GM19351 (cell line): ENCODE measurements at regions not wholly inside any gene's neighbourhood (a gene's known extent, or its start where the extent isn't known, plus 50 kb on each side); places are given as distances from the start of the nearest gene placed in this dataset.

Experiments used
- ATAC-seq: cut with Tn5 transposase; IDR thresholded peaks from one replicate; pipeline ENCODE4 v1.9.1; 2021; ENCODE audit warnings: mild to moderate bottlenecking, moderate library complexity; ENCODE audit not compliant: unreplicated experiment

- ATAC-seq: no peak
Measured at GRCh38 chr4:62923783-62924182, 1485.5 kb downstream of the TECRL start.

- no peak for ATAC-seq
Measured at GRCh38 chr4:62917649-62918048, 1491.6 kb downstream of the TECRL start.

- ATAC-seq: no peak
Measured at GRCh38 chr4:62914758-62915157, 1494.5 kb downstream of the TECRL start.

- no peak for ATAC-seq
Measured at GRCh38 chr4:62913065-62913464, 1496.2 kb downstream of the TECRL start.

GRCh38 chr4:62912531-62912930, 1496.7 kb downstream of the TECRL start:
- no peak for ATAC-seq

GRCh38 chr4:62909238-62909637, 1500.0 kb downstream of the TECRL start:
- ATAC-seq: no peak

- ATAC-seq: no peak
Measured at GRCh38 chr4:62901101-62901500, 1508.1 kb downstream of the TECRL start.

DNA sequence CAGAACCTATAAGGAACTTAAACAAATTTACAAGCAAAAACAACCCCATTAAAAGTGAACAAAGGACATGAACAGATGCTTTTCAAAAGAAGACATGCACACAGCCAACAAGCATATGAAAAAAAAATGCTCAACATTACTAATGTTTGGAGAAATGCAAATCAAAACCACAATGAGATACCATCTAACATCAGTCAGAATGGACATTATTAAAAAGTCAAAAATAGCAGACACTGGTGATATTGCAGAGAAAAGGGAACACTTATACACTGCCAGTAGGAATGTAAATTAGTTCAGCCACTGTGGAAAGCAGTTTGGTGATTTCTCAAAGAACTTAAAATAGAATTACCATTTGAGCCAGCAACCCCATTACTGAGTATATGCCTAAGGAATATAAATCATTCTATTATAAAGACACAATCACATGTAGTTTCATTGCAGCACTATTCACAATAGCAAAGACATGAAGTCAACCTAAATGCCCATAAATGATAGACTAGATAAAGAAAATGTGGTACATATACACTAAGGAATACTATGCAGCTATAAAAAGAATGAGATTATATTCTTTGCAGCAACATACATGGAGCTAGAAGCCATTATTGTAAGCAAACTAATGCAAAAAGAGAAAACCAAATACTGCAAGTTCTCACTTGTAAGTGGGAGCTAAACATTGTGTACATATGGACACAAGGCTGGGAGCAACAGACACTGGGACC, 1509.4 kb downstream of the TECRL start:
- no peak for ATAC-seq

- ATAC-seq: no peak
Measured at GRCh38 chr4:62898115-62898514, 1511.1 kb downstream of the TECRL start.

DNA sequence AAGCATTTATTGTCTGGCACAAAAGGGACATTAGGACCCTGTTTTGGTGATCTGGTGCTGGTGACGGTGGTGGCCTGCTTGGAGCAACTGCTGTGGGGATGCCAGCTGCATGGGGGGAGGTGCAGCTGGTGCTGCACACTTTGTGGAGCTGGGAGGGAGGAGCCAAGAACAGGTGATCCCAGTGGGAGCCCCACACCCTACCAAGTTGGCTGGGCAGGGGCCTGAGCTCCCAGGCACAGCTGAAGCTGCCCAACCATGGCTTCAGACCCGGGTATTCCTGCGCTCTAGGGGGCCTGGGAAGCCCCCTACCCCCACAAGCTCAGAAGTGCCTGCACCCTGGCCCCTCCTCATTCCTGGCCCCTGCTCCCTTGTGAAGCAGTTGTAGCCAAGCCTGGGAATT, 1512.5 kb downstream of the TECRL start:
- ATAC-seq: no peak

DNA sequence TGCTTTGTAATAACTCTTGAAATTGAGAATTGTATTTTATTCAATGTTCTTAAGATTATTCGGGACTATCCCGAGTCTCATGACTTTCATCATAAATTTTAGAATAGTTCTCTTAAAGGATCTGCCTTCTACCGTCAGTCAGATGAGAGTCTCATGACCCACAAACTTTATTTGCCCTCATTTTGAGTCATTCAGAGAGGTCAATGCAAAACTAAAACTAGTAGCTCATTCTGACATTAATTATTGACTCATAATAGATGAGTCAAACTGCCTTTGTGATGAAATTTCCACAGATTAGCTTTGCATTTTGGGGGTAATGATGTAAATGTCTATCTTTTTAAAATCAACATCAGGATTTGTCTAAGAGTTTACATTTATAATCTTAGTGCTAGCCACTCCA, 1527.3 kb downstream of the TECRL start:
- ATAC-seq: no peak

- no peak for ATAC-seq
Measured at GRCh38 chr4:62881210-62881609, 1528.0 kb downstream of the TECRL start.

DNA sequence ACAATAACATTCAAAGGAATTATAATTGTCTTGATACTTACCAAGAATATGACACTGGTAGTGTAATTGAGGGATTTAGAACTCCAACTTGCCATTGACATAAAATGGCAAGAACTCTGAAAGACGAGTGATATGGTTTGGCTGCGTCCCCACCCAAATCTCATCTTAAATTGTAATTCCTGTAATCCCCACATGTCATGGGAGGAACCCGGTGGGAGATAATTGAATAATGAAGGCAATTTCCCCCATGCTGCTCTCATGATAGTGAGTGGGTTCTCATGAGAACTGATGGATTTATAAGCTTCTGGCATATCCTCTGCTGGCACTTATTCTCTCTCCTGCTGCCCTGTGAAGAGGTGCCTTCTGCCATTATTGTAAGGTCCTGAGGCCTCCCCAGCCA, 1536.4 kb downstream of the TECRL start:
- no peak for ATAC-seq

DNA sequence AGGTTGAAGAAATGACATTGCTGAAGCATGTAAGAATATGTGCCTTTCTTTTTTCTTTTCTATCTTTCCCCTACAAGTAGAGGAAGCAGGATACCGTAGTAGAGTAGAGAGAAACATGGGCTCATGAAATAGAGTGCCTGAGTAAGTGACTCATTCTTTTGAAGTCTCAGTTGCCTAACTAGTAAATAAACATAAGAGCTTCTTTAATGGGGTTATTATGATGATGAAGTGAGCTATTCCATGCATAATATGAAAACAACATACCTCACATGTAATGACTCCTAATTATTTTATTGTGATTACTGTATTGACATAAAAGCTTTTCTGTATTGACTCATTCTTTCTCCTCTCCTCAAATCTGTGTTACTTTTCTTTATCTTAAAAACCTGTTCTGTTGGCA, 1538.2 kb downstream of the TECRL start:
- no peak for ATAC-seq

DNA sequence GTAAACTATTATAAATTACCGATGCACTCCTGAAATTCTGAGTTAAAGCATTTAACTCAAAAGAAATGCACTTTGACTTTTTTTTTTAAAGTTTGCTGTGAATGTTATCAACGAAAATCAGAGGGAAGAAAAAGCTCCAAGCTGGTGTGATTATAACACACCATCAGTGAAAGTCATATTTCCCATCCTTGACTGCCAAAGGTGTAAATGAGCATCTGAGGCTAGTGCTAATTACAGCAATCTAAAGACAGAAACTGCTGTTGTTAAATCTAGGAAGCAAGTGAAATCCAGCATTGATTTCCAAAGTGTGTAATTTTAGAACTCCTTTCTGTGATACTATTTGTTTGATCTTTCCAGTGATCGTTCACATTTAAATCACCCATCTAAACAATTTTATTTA, 1538.8 kb downstream of the TECRL start:
- ATAC-seq: no peak

DNA sequence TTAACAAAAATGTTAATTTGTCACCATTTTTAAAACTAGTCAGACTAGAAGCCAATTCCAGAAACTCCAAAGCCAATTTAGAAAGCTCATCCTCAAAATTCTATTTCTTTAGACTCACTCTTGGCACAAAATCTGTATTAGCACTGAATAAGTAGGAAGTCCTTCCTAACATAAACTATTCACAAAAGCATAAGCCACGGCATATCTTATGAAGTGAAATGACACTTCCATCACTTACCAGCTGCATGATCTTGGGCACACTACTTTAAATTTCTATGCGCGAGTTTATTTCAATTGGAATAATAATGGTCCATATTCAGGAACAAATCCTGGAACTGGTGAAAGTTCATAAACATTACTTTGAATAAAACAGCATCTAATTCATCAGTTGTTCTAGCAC, 1544.0 kb downstream of the TECRL start:
- ATAC-seq: no peak

GRCh38 chr4:62849696-62850095, 1559.6 kb downstream of the TECRL start:
- ATAC-seq: no peak

DNA sequence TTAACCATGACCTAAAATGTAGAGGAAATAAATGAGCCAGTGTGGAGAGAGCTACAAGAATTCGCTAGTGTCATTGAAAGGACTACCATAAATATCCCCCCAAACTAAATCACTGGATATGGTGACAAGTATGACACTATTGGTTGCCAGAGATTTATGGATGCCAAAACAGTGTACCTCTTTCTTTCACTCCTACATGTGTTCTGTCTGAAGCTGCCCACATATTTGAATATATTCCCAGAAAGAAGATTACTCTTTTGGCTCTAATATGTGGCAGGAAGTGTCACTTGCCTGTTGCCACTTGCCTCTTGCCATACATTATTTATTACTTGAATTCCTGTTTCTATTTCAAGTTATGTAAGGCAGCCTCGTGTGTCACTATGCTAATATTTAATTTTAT, 1573.6 kb downstream of the TECRL start:
- ATAC-seq: no peak

DNA sequence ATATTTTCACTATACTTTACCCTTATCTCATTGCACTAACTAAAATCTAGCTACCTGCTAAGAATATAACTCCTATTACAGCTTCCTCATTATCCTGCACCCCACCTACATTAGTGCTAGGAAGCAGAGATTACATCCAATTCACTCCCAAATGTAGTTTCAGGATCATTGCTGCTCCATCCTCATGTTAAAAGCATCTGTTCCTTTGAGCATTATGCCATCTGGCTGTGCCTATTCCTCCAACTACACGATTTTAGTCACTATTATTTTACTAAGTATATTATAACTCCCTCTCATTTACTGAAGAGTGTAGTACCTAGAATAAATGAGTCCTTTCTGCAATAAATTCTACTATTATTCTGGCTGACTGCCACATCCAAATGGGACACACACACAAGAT, 1586.9 kb downstream of the TECRL start:
- ATAC-seq: no peak

GRCh38 chr4:62816566-62816965, 1592.7 kb downstream of the TECRL start:
- ATAC-seq: no peak

GRCh38 chr4:62814510-62815047, 1594.7 kb downstream of the TECRL start:
- ATAC-seq: no peak

DNA sequence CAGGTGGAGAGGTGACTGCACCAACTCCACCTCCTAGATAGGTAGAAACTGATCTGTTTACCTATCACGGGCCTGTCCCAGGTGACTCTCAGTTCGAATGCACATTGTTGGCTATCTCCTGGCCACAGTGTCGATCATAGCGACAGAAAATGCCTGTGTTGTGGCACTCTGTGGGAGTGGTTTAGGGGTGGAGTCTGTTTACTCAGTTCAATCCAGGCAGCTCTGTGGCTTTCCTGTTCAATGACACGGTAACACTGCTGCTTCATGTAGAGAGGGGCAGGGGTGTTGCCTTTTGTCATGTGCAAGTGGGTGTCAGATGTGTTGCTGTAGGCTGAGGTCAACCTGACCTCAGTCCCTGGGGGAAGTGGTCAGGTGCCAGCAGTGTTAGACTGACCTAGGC, 1602.4 kb downstream of the TECRL start:
- no peak for ATAC-seq

DNA sequence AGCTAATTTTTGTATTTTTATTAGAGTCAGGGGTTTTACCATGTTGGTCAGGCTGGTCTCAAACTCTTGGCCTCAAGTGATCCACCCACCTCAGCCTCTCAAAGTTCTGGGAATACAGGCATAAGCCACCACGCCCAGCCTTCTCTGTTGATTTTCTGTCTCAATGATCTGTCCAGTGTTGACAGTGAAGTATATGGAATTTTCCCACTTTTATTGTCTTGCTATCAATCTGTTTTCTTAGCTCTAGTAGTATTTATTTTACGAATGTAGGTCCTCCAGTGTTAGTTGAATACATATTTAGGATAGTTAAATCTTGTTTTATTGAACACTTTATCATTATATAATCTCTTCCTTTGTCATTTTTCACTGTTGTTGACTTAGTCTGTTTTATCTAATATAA, 1603.9 kb downstream of the ADGRL3 start:
- no peak for ATAC-seq
